ENCODE measurements at regions not wholly inside any gene's neighbourhood (a gene's known extent, or its start where the extent isn't known, plus 50 kb on each side); places are given as distances from the start of the nearest gene placed in this dataset.
"Not testable (repeated sequence)": the region's sequence is repeated elsewhere in the genome, so short reads cannot be mapped to it uniquely, and the experiment has no call there.

GRCh38 chrX:121853762-121854613 is 806.6 kb downstream of the GLUD2 start:
- no peaks in the 10 kb centered on the region for H3K4me1 Mint-ChIP-seq

DNA sequence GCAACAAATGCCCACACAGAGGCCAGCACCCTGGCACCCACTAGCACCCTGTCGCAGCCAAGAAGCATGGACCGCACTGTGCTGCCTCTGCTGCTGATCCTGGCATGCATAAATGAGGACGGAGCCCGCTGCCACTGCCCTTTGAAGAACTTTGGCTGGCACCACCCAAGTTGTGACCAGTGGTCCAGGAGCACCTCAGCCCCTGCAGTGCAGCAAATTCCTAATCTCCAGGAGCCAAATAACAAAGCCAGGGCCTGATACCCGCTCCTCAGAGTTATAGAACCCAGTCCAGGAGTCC is 807.2 kb downstream of the GLUD2 start:
- Mint-ChIP-seq H3K27ac (no peak overlapping the region), H3K4me3 (no peak overlapping the region), H3K27me3 (no peaks in the 10 kb centered on the region), H3K36me3 (ENCODE audit: low read depth) (no peaks in the 10 kb centered on the region), H3K4me1 (no peaks in the 10 kb centered on the region)
- H3K9me3 ChIP-seq (ENCODE audit: control insufficient read depth, low read length, poor library complexity, severe bottlenecking) = no peaks in the 10 kb centered on the region
- DNase-seq = no peak
- ATAC-seq = no peak

More at GRCh38 chrX:121853762-121854613, 806.6 kb downstream of the GLUD2 start:
- Mint-ChIP-seq H3K4me3 (no peak overlapping the region), H3K27ac (no peak overlapping the region), H3K36me3 (ENCODE audit: low read depth) (no peaks in the 10 kb centered on the region), H3K27me3 (no peaks in the 10 kb centered on the region)
- DNase-seq (no peak), ATAC-seq (no peak)
- no peaks in the 10 kb centered on the region for H3K9me3 ChIP-seq (ENCODE audit: control insufficient read depth, low read length, poor library complexity, severe bottlenecking)

DNA sequence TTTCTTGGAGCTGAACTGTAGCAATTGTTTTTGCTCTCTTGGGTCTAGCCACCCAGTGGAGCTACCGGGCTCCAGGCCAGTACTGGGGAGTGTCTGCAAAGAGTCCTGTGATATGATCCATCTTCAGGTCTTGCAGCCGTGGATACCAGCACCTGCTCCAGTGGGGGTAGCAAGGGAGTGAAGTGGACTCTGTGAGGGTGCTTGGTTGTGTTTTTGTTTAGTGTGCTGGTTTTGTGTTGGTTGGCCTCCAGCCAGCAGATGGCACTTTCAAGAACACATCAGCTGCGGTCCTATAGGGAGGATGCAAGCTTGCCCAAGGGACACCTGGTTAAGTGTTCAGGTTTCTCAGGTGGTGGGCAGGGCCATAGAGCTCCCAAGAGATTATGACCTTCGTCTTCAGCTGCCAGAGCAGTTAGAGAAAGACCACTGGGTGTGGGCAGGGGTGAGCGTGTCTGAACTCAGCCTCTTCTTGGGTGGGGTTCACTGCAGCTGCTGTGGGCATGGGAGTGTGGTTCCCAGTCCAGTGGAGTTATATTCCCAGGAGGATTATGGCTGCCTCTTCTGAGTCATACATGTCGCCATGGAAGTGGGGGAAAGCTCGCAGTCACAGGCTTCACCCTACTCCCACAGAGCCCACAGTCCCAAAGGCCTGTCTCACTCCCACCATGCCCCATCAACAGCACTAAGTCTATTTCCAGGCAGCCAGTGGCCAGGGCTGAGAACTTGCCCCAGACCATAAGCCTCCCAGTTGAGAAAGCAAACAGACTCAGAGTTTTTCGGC is 811.6 kb downstream of the GLUD2 start:
- no peak for DNase-seq
- H3K4me1 Mint-ChIP-seq = no peaks in the 10 kb centered on the region

DNA sequence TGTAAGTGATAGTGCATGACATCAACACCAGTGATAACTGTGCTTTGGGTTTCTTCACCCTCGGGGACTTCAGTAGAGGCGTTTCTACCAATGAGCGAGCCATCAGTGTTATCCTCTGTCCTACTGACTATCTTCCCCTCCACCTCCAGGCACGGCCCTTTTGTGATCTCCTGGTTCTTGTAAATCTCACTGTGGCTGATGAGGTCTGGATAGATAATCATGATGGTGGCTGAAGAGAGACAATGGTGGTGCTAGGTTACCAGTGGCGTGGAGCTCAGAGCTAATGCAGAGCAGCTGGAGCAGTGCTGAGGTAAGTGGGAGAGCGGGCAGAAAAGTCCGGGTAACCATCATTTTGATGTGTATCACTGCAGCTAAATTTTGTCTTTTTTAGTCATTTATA is 816.6 kb downstream of the GLUD2 start:
- no peak for ATAC-seq
- no peaks in the 10 kb centered on the region for H3K4me1 Mint-ChIP-seq

More for the DNA sequence above, 811.6 kb downstream of the GLUD2 start:
- no peak overlapping the region for H3K4me3 Mint-ChIP-seq
- no peak overlapping the region for H3K27ac Mint-ChIP-seq
- H3K36me3 Mint-ChIP-seq (ENCODE audit: low read depth) = no peaks in the 10 kb centered on the region
- ATAC-seq = no peak
- H3K27me3 Mint-ChIP-seq = no peaks in the 10 kb centered on the region
- H3K9me3 ChIP-seq (ENCODE audit: control insufficient read depth, low read length, poor library complexity, severe bottlenecking) = no peaks in the 10 kb centered on the region

GRCh38 chrX:121864561-121864960 is 817.2 kb downstream of the GLUD2 start:
- Mint-ChIP-seq H3K4me3 (no peak overlapping the region), H3K4me1 (no peaks in the 10 kb centered on the region), H3K36me3 (ENCODE audit: low read depth) (no peaks in the 10 kb centered on the region), H3K27me3 (no peaks in the 10 kb centered on the region), H3K27ac (no peak overlapping the region)
- H3K9me3 ChIP-seq (ENCODE audit: control insufficient read depth, low read length, poor library complexity, severe bottlenecking) = no peaks in the 10 kb centered on the region
- DNase-seq = no peak
- no peak for ATAC-seq

More for the DNA sequence above, 816.6 kb downstream of the GLUD2 start:
- no peak overlapping the region for H3K4me3 Mint-ChIP-seq
- DNase-seq = no peak
- no peak overlapping the region for H3K27ac Mint-ChIP-seq
- no peaks in the 10 kb centered on the region for H3K27me3 Mint-ChIP-seq
- no peaks in the 10 kb centered on the region for H3K36me3 Mint-ChIP-seq (ENCODE audit: low read depth)
- no peaks in the 10 kb centered on the region for H3K9me3 ChIP-seq (ENCODE audit: control insufficient read depth, low read length, poor library complexity, severe bottlenecking)

GRCh38 chrX:121869876-121870477 is 822.6 kb downstream of the GLUD2 start:
- Mint-ChIP-seq H3K27ac (no peak overlapping the region), H3K36me3 (ENCODE audit: low read depth) (no peaks in the 10 kb centered on the region), H3K4me1 (no peaks in the 10 kb centered on the region), H3K27me3 (no peaks in the 10 kb centered on the region), H3K4me3 (no peak overlapping the region)
- H3K9me3 ChIP-seq (ENCODE audit: control insufficient read depth, low read length, poor library complexity, severe bottlenecking) = no peaks in the 10 kb centered on the region
- DNase-seq (no peak), ATAC-seq (no peak)

DNA sequence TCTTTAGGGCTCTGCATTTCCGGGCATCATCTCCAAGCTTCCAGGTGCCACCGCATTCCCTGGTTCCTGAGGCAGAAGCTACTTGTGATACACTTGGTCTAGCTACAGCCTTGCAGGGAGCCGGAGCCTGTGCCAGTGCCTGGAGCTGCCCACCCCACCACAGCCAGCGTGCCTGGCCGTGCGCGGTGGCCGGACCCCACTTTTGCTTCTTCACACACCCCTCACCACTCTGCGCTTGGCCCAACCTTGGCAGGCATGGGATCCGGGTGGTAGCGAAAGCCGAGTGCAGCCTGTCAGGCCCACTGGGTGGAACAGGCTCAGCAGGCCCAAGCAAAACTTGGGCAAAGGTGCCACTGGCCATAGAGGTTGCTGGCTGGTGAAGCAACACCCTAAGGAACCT is 823.7 kb downstream of the GLUD2 start:
- no peaks in the 10 kb centered on the region for H3K36me3 Mint-ChIP-seq (ENCODE audit: low read depth)
- no peak for DNase-seq
- no peak for ATAC-seq
- H3K9me3 ChIP-seq (ENCODE audit: control insufficient read depth, low read length, poor library complexity, severe bottlenecking) = no peaks in the 10 kb centered on the region
- no peaks in the 10 kb centered on the region for H3K4me1 Mint-ChIP-seq
- no peak overlapping the region for H3K27ac Mint-ChIP-seq
- H3K4me3 Mint-ChIP-seq = no peak overlapping the region
- no peaks in the 10 kb centered on the region for H3K27me3 Mint-ChIP-seq

GRCh38 chrX:121876305-121876704 is 828.9 kb downstream of the GLUD2 start:
- DNase-seq = no peak
- Mint-ChIP-seq H3K4me3 (no peak overlapping the region), H3K36me3 (ENCODE audit: low read depth) (no peaks in the 10 kb centered on the region), H3K27me3 (no peaks in the 10 kb centered on the region), H3K27ac (no peak overlapping the region), H3K4me1 (no peaks in the 10 kb centered on the region)
- no peak for ATAC-seq
- no peaks in the 10 kb centered on the region for H3K9me3 ChIP-seq (ENCODE audit: control insufficient read depth, low read length, poor library complexity, severe bottlenecking)

DNA sequence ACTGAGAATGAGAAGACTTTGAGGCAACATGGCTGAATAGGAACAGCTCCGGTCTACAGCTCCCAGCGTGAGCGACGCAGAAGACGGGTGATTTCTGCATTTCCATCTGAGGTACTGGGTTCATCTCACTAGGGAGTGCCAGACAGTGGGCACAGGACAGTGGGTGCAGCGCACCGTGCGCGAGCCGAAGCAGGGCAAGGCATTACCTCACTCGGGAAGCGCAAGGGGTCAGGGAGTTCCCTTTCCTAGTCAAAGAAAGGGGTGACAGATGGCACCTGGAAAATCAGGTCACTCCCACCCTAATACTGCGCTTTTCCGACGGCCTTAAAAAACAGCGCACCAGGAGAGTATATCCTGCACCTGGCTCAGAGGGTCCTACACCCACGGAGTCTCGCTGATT is 829.9 kb downstream of the GLUD2 start:
- not testable (repeated sequence) for H3K27me3 Mint-ChIP-seq; H3K9me3 ChIP-seq (ENCODE audit: control insufficient read depth, low read length, poor library complexity, severe bottlenecking); H3K27ac Mint-ChIP-seq; H3K4me1 Mint-ChIP-seq; DNase-seq; H3K36me3 Mint-ChIP-seq (ENCODE audit: low read depth); ATAC-seq; H3K4me3 Mint-ChIP-seq

DNA sequence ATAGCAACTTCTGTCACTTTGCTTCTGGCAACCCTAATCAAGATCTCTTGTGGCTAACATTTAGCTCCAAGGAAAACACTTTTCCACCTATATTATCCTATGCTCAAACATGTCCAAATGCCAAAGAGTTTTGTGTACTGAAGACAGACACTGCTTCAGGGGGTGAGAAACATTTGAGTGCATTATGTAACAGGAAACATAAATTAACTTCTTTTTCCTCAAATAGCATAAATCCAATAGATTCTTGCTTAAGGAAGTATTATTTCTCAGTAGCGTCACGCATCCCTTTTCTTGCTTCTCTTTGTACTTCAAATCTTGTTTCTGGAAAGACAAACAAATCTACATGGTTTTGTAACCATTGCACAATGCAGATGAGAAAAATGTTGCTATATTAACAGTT is 839.1 kb downstream of the GLUD2 start:
- H3K4me1 Mint-ChIP-seq = no peaks in the 10 kb centered on the region
- ATAC-seq = no peak

DNA sequence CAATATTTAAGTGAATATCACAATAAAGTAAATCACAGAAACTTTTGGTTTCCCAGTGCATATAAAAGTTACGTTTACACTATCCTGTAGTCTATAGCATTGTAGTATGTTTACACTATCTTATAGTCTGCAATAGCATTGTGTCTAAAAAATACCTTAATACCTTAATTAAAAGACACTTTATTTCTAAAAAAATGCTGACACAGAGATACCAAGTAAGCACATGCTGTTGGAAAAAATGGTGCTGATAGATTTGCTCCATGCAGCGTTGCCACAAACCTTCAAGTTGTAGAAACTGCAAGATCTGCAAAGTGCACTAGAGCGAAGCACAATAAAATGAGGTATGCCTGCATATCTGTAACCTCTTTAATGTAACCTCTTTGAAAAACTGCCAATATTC is 847.3 kb downstream of the GLUD2 start:
- no peak overlapping the region for H3K4me3 Mint-ChIP-seq
- no peak overlapping the region for H3K27ac Mint-ChIP-seq
- DNase-seq (no peak), ATAC-seq (no peak)
- H3K27me3 Mint-ChIP-seq = no peaks in the 10 kb centered on the region
- no peaks in the 10 kb centered on the region for H3K36me3 Mint-ChIP-seq (ENCODE audit: low read depth)
- no peaks in the 10 kb centered on the region for H3K9me3 ChIP-seq (ENCODE audit: control insufficient read depth, low read length, poor library complexity, severe bottlenecking)
- H3K4me1 Mint-ChIP-seq = no peaks in the 10 kb centered on the region

More for the DNA sequence above, 839.1 kb downstream of the GLUD2 start:
- H3K36me3 Mint-ChIP-seq (ENCODE audit: low read depth) = no peaks in the 10 kb centered on the region
- no peak overlapping the region for H3K4me3 Mint-ChIP-seq
- H3K27ac Mint-ChIP-seq = no peak overlapping the region
- no peaks in the 10 kb centered on the region for H3K27me3 Mint-ChIP-seq
- no peaks in the 10 kb centered on the region for H3K9me3 ChIP-seq (ENCODE audit: control insufficient read depth, low read length, poor library complexity, severe bottlenecking)
- no peak for DNase-seq

- DNase-seq (no peak), ATAC-seq (no peak)
- no peak overlapping the region for H3K27ac Mint-ChIP-seq
- no peaks in the 10 kb centered on the region for H3K36me3 Mint-ChIP-seq (ENCODE audit: low read depth)
- no peaks in the 10 kb centered on the region for H3K27me3 Mint-ChIP-seq
- H3K9me3 ChIP-seq (ENCODE audit: control insufficient read depth, low read length, poor library complexity, severe bottlenecking) = no peaks in the 10 kb centered on the region
- no peak overlapping the region for H3K4me3 Mint-ChIP-seq
- no peaks in the 10 kb centered on the region for H3K4me1 Mint-ChIP-seq
Observed at GRCh38 chrX:121902463-121902862, 855.1 kb downstream of the GLUD2 start.

GRCh38 chrX:121903961-121904360 is 856.6 kb downstream of the GLUD2 start:
- DNase-seq (no peak), ATAC-seq (no peak)
- no peaks in the 10 kb centered on the region for H3K36me3 Mint-ChIP-seq (ENCODE audit: low read depth)
- H3K27ac Mint-ChIP-seq = no peak overlapping the region
- H3K27me3 Mint-ChIP-seq = no peaks in the 10 kb centered on the region
- no peaks in the 10 kb centered on the region for H3K9me3 ChIP-seq (ENCODE audit: control insufficient read depth, low read length, poor library complexity, severe bottlenecking)
- H3K4me1 Mint-ChIP-seq = no peaks in the 10 kb centered on the region
- H3K4me3 Mint-ChIP-seq = no peak overlapping the region

Data from T-helper 17 cell (primary cell).